ENCODE measurements at regions not wholly inside any gene's neighbourhood (a gene's known extent, or its start where the extent isn't known, plus 50 kb on each side); places are given as distances from the start of the nearest gene placed in this dataset.

DNA sequence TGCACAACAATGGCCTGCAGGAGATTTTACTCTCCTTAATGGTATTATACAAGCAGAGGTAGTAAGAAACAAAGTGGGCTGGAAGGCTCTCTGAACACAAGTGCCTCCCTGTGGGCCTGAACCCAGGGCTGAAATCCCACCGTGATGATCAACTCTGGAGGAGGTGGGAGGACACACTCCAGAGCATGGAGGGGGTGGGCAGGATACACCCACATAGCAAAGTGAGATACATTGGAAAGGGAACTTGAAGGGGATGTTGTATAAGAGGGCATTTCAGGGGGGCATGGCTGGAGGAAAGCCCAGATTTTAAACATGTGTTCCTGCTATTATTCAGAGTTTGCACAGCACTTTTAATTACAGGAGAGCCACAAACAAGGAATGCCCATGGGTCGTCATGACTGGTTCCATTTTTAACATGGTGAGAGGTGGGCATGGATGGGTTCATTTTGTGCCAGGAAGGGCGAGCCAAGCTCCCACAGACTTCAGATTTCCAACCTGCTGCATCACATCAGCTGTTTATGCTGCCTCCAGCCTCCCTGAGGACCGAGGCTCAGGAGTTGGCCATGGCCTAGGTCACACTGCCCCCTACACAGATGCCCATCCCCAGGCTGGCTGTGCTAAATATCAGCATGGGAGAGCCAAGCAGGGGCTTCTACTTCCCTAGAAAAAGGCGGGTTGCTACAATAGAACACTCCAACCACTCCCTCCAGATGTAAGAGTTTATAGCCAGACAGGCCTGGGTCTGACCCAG is 416.2 kb upstream of the ID2 start:
- Histone ChIP-seq H3K27ac (ENCODE audit: extremely low read depth, low read depth, low read length) (no peak overlapping the region), H3K36me3 (ENCODE audit: control insufficient read depth in 2 of 2, insufficient read depth in 1 of 2, low read length in 2 of 2) (no peaks in the 10 kb centered on the region), H3K4me3 (ENCODE audit: low read depth, low read length) (no peak overlapping the region), H3K9me3 (ENCODE audit: control insufficient read depth, insufficient read depth, low read depth, low read length) (no peaks in the 10 kb centered on the region), H3K4me1 (ENCODE audit: control insufficient read depth, insufficient read depth, low read length) (no peaks in the 10 kb centered on the region)
- TF ChIP-seq ZNF114 (tag by site-specific recombination; IDR thresholded peaks at IDR 0.05) (no peak), ZNF544 (tag by site-specific recombination; IDR thresholded peaks at IDR 0.05) (no peak), ZNF629 (tag by site-specific recombination; IDR thresholded peaks at IDR 0.05) (no peak), ZNF311 (tag by site-specific recombination; IDR thresholded peaks at IDR 0.05; ENCODE audit: borderline replicate concordance) (no peak), ZNF416 (tag by site-specific recombination; IDR thresholded peaks at IDR 0.05) (no peak), SP2 (tag by site-specific recombination; IDR thresholded peaks at IDR 0.05) (no peak), SCRT2 (tag by site-specific recombination; IDR thresholded peaks at IDR 0.05) (no peak), ZNF664 (tag by site-specific recombination; IDR thresholded peaks at IDR 0.05) (no peak), ZNF394 (tag by site-specific recombination; IDR thresholded peaks at IDR 0.05; ENCODE audit: borderline replicate concordance) (no peak), ZNF701 (tag by site-specific recombination; IDR thresholded peaks at IDR 0.05) (no peak), ZNF585B (tag by site-specific recombination; IDR thresholded peaks at IDR 0.05) (no peak), ZNF366 (tag by site-specific recombination; conservative IDR thresholded peaks at IDR 0.05) (no peak), ZNF202 (tag by site-specific recombination; IDR thresholded peaks at IDR 0.05; ENCODE audit: borderline replicate concordance) (no peak), MEIS1 (CRISPR knock-in tag; IDR thresholded peaks at IDR 0.05; ENCODE audit: borderline replicate concordance) (no peak)
- TF ChIP-seq, protein P1, sequence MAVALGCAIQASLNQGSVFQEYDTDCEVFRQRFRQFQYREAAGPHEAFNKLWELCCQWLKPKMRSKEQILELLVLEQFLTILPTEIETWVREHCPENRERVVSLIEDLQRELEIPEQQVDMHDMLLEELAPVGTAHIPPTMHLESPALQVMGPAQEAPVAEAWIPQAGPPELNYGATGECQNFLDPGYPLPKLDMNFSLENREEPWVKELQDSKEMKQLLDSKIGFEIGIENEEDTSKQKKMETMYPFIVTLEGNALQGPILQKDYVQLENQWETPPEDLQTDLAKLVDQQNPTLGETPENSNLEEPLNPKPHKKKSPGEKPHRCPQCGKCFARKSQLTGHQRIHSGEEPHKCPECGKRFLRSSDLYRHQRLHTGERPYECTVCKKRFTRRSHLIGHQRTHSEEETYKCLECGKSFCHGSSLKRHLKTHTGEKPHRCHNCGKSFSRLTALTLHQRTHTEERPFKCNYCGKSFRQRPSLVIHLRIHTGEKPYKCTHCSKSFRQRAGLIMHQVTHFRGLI (tag by site-specific recombination; IDR thresholded peaks at IDR 0.05), result no peak
- ChIA-PET CTCF (no interaction called here), POLR2A (no interaction called here)

DNA sequence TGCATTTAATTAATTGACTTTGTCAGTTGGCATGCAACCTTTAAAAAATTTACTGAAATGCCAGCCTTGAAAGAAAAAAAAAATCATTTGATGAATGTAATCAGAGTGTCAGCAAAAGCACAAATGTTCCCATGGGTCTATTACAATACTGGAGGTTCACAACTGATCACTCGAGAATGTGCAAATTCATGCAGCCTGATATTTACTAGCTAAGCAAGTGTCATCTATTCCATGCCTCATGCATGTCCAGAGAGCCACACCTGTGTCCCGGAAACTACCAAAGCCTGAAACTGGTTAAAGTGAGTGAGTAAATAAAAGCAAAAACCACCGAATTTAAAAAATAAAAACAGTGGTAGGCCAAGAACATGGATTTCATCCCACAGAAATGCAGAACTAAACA is 415.3 kb upstream of the ID2 start:
- POLR2A ChIA-PET, result no interaction called here

DNA sequence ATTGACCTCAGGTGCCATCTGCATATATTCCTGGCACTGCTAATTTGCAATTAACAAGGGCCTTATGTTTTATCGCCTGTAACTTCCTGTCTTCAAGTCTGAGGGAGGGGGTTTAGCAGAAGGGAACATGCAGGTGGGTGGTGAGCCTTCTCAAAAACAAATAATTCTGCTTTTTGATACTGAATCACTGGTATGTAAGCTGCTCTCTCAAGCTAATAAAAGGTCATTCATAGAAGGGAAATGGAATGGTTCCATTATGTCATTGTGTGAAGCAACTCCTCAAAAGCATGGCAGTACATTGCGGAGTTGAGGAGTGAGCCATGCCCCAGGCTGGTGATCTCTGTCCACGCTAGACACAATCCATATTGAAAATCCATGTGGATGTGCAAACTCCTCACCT is 414.8 kb upstream of the ID2 start:
- CTCF ChIA-PET, result interaction anchor here (0.6 to 0.9 kb wide), 2 partner anchors 31 to 426 kb away, joined by 3 to 4 read pairs; no protein-coding TSS in a partner anchor
- Histone ChIP-seq H3K27ac (ENCODE audit: extremely low read depth, low read depth, low read length) (no peak overlapping the region), H3K4me3 (ENCODE audit: low read depth, low read length) (no peak overlapping the region), H3K9me3 (ENCODE audit: control insufficient read depth, insufficient read depth, low read depth, low read length) (no peaks in the 10 kb centered on the region), H3K4me1 (ENCODE audit: control insufficient read depth, insufficient read depth, low read length) (no peaks in the 10 kb centered on the region), H3K36me3 (ENCODE audit: control insufficient read depth in 2 of 2, insufficient read depth in 1 of 2, low read length in 2 of 2) (no peaks in the 10 kb centered on the region)
- TF ChIP-seq, protein P2, sequence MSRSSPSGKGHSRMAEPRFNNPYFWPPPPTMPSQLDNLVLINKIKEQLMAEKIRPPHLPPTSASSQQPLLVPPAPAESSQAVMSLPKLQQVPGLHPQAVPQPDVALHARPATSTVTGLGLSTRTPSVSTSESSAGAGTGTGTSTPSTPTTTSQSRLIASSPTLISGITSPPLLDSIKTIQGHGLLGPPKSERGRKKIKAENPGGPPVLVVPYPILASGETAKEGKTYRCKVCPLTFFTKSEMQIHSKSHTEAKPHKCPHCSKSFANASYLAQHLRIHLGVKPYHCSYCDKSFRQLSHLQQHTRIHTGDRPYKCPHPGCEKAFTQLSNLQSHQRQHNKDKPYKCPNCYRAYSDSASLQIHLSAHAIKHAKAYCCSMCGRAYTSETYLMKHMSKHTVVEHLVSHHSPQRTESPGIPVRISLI (tag by site-specific recombination; IDR thresholded peaks at IDR 0.05), result no peak
- TF ChIP-seq ZBTB1 (tag by site-specific recombination; IDR thresholded peaks at IDR 0.05), result no peak
- no peak for TF ChIP-seq ZNF133 (tag by site-specific recombination; IDR thresholded peaks at IDR 0.05)
- TF ChIP-seq ZNF211 (tag by site-specific recombination; IDR thresholded peaks at IDR 0.05; ENCODE audit: low read depth), result no peak
- POLR2A ChIA-PET, result no interaction called here

More for the DNA sequence above, 415.3 kb upstream of the ID2 start:
- H3K27ac ChIP-seq (ENCODE audit: extremely low read depth, low read depth, low read length), result no peak overlapping the region
- H3K4me1 ChIP-seq (ENCODE audit: control insufficient read depth, insufficient read depth, low read length), result no peaks in the 10 kb centered on the region
- CTCF ChIA-PET, result interaction anchor here (0.7 kb wide), 1 partner anchor 21 kb away, joined by 4 read pairs; no protein-coding TSS in a partner anchor
- H3K36me3 ChIP-seq (ENCODE audit: control insufficient read depth in 2 of 2, insufficient read depth in 1 of 2, low read length in 2 of 2), result no peaks in the 10 kb centered on the region
- TF ChIP-seq YY2 (tag by site-specific recombination; IDR thresholded peaks at IDR 0.05), result no peak
- TF ChIP-seq ZNF660 (tag by site-specific recombination; IDR thresholded peaks at IDR 0.05), result no peak
- TF ChIP-seq ZNF623 (tag by site-specific recombination; IDR thresholded peaks at IDR 0.05), result no peak
- TF ChIP-seq ZNF701 (tag by site-specific recombination; IDR thresholded peaks at IDR 0.05), result no peak
- TF ChIP-seq KLF10 (tag by site-specific recombination; IDR thresholded peaks at IDR 0.05), result no peak
- TF ChIP-seq ZNF514 (tag by site-specific recombination; IDR thresholded peaks at IDR 0.05), result no peak
- TF ChIP-seq HOXC10 (CRISPR knock-in tag; IDR thresholded peaks at IDR 0.05), result no peak
- TF ChIP-seq ZNF777 (tag by site-specific recombination; IDR thresholded peaks at IDR 0.05; ENCODE audit: borderline replicate concordance), result no peak
- TF ChIP-seq ZFP37 (tag by site-specific recombination; IDR thresholded peaks at IDR 0.05), result no peak
- no peaks in the 10 kb centered on the region for H3K9me3 ChIP-seq (ENCODE audit: control insufficient read depth, insufficient read depth, low read depth, low read length)
- H3K4me3 ChIP-seq (ENCODE audit: low read depth, low read length), result no peak overlapping the region
